GM13977 (cell line): ENCODE measurements at regions not wholly inside any gene's neighbourhood (a gene's known extent, or its start where the extent isn't known, plus 50 kb on each side); places are given as distances from the start of the nearest gene placed in this dataset.
"Not testable (repeated sequence)": the region's sequence is repeated elsewhere in the genome, so short reads cannot be mapped to it uniquely, and the experiment has no call there.

Experiments used
- DNase-seq: peaks from one replicate; pipeline ENCODE4 v3.0.0; 2012; ENCODE audit warnings: low spot score
- CTCF ChIP-seq: IDR thresholded peaks from 2 replicates; pipeline ENCODE4 v1.5.1; 2012; ENCODE audit warnings: mild to moderate bottlenecking, control low read depth; ENCODE audit not compliant: insufficient read depth; ENCODE audit errors: extremely low read depth, missing control alignments
- in situ Hi-C: fragments of 300-500 bp; cut with MboI; formaldehyde crosslinking; loops from one replicate; pipeline ENCODE4 v1.12.0; 2022; ENCODE audit warnings: low sequenced_read_pairs, low pct_unique_long_range_greater_than_20kb, mixed read lengths, inconsistent platforms; ENCODE audit not compliant: unreplicated experiment

DNA sequence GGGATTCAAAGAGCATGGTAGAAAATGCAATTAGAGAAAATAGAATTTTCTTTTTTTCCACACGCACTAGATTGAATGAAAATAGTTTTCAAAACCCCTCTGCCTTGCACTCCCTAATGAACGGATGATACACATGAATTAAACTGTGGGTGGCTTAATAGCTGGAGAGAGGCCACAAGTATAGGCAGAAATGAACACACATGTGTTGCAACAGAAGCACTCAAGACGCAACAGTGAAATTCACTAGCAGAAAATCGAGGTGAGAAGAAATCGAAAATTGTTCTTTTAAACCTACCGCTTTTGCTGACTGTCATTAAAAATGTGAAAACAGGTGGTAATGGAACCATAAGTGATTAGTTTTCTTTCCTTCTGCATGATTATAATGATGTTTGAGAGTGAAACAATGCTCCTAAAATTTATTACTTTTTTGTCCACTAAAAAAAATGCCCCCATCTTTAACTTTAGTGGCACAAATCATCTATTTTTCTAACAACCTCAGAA, 59.3 kb upstream of the GPCPD1 start:
- in situ Hi-C loops, result no loop called here
- TF ChIP-seq CTCF, result no peak
- DNase-seq, result no peak

- no peak for TF ChIP-seq CTCF
- in situ Hi-C loops, result no loop called here
- no peak for DNase-seq
Measured at GRCh38 chr20:5668529-5668868, 57.7 kb upstream of the GPCPD1 start.

DNA sequence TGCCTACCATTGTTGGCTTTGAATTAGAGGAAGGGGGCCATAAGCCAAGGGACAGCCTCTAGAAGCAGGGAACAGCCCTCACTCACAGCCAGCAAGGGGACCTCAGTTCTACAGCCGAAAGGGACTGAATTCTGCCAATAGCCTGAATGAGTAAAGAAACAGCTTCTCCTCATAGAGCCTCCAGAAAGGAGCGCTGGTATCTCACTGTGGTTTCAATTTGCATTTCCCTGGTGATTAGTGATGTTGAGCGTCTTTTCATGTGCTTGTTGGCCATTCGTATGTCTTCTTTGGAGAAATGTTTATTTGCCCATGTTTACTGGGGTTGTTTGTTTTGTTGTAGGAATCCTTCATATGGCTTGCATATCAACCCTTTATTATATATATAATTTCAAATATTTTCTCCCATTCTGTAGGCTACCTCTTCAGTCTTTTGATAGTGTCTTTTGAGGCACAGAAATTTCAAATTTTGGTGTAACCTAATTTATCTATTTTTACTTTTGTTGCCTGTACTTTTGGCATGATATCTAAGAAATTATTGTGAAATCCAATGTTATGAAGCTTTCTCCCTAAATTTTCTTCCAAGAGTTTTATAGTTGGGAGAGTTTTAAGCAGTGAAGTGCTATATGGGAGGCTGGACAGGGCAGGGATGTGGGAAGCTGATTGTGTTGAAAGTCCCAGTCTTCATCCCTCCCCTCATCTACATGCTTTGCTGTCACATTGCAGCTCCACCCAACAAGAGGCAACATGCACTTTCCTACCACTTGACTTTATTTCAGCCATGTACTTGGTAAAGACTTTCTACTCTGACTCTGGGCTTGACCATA, 57.1 kb upstream of the GPCPD1 start:
- no peak for TF ChIP-seq CTCF
- no peak for DNase-seq
- in situ Hi-C loops, result no loop called here

- in situ Hi-C loops, result no loop called here
- no peak for TF ChIP-seq CTCF
- DNase-seq, result no peak
Measured at GRCh38 chr20:5665417-5665816, 54.6 kb upstream of the GPCPD1 start.

GRCh38 chr20:5663396-5663795, 52.6 kb upstream of the GPCPD1 start:
- TF ChIP-seq CTCF, result no peak
- in situ Hi-C loops, result no loop called here
- no peak for DNase-seq

DNA sequence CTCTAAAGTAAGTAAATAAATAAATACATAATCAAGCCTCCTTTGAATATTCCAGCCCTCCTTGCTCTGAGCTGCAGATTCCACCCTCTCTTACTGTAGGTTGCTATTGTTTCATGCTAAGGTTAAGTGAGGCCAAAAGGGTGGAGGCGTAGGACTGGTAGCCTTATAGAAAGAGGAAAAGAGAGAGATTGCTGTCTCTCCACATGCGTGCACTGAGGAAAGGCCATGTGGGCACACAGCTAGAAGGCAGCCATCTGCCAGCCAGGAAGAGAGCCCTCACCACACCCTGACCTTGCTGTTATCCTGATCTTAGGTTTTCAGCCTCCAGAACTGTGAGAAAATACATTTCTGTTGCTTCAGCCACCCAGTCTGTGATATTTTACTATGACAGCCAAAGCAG, 52.0 kb upstream of the GPCPD1 start:
- no peak for TF ChIP-seq CTCF
- DNase-seq, result no peak
- in situ Hi-C loops, result no loop called here

DNA sequence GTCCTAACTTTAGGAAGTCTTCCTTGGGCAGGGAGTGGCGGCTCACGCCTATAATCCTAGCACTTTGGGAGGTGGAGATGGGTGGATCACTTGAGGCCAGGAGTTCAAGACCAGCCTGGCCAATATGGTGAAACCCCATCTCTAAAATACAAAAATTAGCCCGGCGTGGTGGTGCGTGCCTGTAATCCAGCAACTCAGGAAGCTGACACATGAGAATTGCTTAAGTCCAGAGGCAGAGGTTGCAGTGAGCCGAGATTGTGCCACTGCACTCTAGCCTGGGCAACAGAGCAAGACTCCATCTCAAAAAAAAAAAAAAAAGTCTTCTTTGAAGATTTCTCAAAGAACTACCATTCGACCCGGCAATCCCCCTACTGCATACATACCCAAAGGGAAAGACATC, 50.0 kb upstream of the GPCPD1 start:
- not testable (repeated sequence) for DNase-seq

More for the DNA sequence above, 50.0 kb upstream of the GPCPD1 start:
- in situ Hi-C loops, result not testable (repeated sequence)
